H9 (cell line): ENCODE measurements at regions not wholly inside any gene's neighbourhood (a gene's known extent, or its start where the extent isn't known, plus 50 kb on each side); places are given as distances from the start of the nearest gene placed in this dataset.

Source experiments
- DNase-seq: peaks from one replicate; pipeline ENCODE4 v3.0.0-alpha.2; 2017
- H2AFZ ChIP-seq: one replicate; pipeline ENCODE4 v1.6.1; 2013; ENCODE audit warnings: mild to moderate bottlenecking, low read length, control low read depth, moderate library complexity
- H2AK5ac ChIP-seq: 2 replicates; pipeline ENCODE4 v1.6.1; 2013; ENCODE audit warnings: low read length, control low read depth, mixed read lengths; ENCODE audit not compliant: insufficient read length
- H2BK120ac ChIP-seq: one replicate; pipeline ENCODE4 v1.6.1; 2013; ENCODE audit warnings: low read depth, mild to moderate bottlenecking, low read length, control low read depth, inconsistent platforms; ENCODE audit not compliant: poor library complexity, severe bottlenecking
- H2BK12ac ChIP-seq: 2 replicates; pipeline ENCODE4 v1.6.1; 2013; ENCODE audit warnings: low read length, control low read depth, mixed read lengths, low read depth; ENCODE audit not compliant: insufficient read length
- H2BK15ac ChIP-seq: 2 replicates; pipeline ENCODE4 v1.6.1; 2013; ENCODE audit warnings: low read depth, low read length, control low read depth
- H2BK20ac ChIP-seq: one replicate; pipeline ENCODE4 v1.6.1; 2013; ENCODE audit warnings: low read depth, mild to moderate bottlenecking, low read length, control low read depth, inconsistent platforms; ENCODE audit not compliant: poor library complexity, severe bottlenecking
- H2BK5ac ChIP-seq: 2 replicates; pipeline ENCODE4 v1.6.1; 2013; ENCODE audit warnings: low read length, control low read depth, mixed read lengths; ENCODE audit not compliant: insufficient read length
- H3K14ac ChIP-seq: 2 replicates; pipeline ENCODE4 v1.6.1; 2013; ENCODE audit warnings: low read length, control low read depth; ENCODE audit not compliant: insufficient read depth
- H3K18ac ChIP-seq: 2 replicates; pipeline ENCODE4 v1.6.1; 2013; ENCODE audit warnings: low read depth, mild to moderate bottlenecking, mixed read lengths, low read length, control low read depth; ENCODE audit not compliant: insufficient read length
- H3K23ac ChIP-seq: 2 replicates; pipeline ENCODE4 v1.6.1; 2013; ENCODE audit warnings: low read length, control low read depth, mixed read lengths, low read depth; ENCODE audit not compliant: insufficient read length
- H3K23me2 ChIP-seq: 2 replicates; pipeline ENCODE4 v1.6.1; 2013; ENCODE audit warnings: low read depth, mild to moderate bottlenecking, mixed read lengths, low read length, control low read depth; ENCODE audit not compliant: insufficient read length, poor library complexity, severe bottlenecking
- H3K27ac ChIP-seq: 2 replicates; pipeline ENCODE4 v1.5.1; 2013; ENCODE audit warnings: low read length, control low read depth, mixed read lengths, low read depth; ENCODE audit not compliant: insufficient read length
- H3K27me3 ChIP-seq: 2 replicates; pipeline ENCODE4 v1.6.1; 2013; ENCODE audit warnings: low read length, control low read depth, inconsistent platforms; ENCODE audit not compliant: insufficient read depth
- H3K4ac ChIP-seq: 2 replicates; pipeline ENCODE4 v1.6.1; 2013; ENCODE audit warnings: low read depth, mild to moderate bottlenecking, control low read depth, inconsistent platforms, low read length, moderate library complexity
- H3K4me1 ChIP-seq: 2 replicates; pipeline ENCODE4 v1.6.1; 2013; ENCODE audit warnings: low read length, control low read depth, inconsistent platforms; ENCODE audit not compliant: insufficient read depth
- H3K4me2 ChIP-seq: 2 replicates; pipeline ENCODE4 v1.6.1; 2013; ENCODE audit warnings: low read length, control low read depth, mixed read lengths; ENCODE audit not compliant: insufficient read length, insufficient read depth
- H3K56ac ChIP-seq: 2 replicates; pipeline ENCODE4 v1.6.1; 2013; ENCODE audit warnings: low read depth, mild to moderate bottlenecking, mixed read lengths, low read length, control low read depth; ENCODE audit not compliant: insufficient read length
- H3K79me1 ChIP-seq: 2 replicates; pipeline ENCODE4 v1.6.1; 2013; ENCODE audit warnings: low read depth, mild to moderate bottlenecking, moderate library complexity, low read length, control low read depth, inconsistent platforms; ENCODE audit not compliant: insufficient read depth, poor library complexity, severe bottlenecking
- H3K79me2 ChIP-seq: 2 replicates; pipeline ENCODE4 v1.6.1; 2013; ENCODE audit warnings: low read length, control low read depth, inconsistent platforms; ENCODE audit not compliant: insufficient read depth
- H3K9ac ChIP-seq: 2 replicates; pipeline ENCODE4 v1.6.1; 2013; ENCODE audit warnings: low read length, control low read depth, mixed read lengths; ENCODE audit not compliant: insufficient read length; ENCODE audit errors: extremely low read depth
- H3K9me3 ChIP-seq: one replicate; pipeline ENCODE4 v1.6.1; 2013; ENCODE audit warnings: low read depth, low read length, inconsistent platforms; ENCODE audit not compliant: control insufficient read depth
- H3T11ph ChIP-seq: one replicate; pipeline ENCODE4 v1.6.1; 2013; ENCODE audit warnings: mild to moderate bottlenecking, low read length, control low read depth, inconsistent platforms
- H4K20me1 ChIP-seq: one replicate; pipeline ENCODE4 v1.6.1; 2013; ENCODE audit not compliant: control insufficient read depth, insufficient read length, insufficient read depth
- H4K5ac ChIP-seq: 2 replicates; pipeline ENCODE4 v1.6.1; 2013; ENCODE audit warnings: low read depth, mild to moderate bottlenecking, mixed read lengths, low read length, control low read depth; ENCODE audit not compliant: insufficient read length
- H4K8ac ChIP-seq: replicated peaks from 2 replicates; pipeline ENCODE4 v1.6.1; 2013; ENCODE audit warnings: low read length, control low read depth, mixed read lengths, low read depth; ENCODE audit not compliant: insufficient read length
- H4K91ac ChIP-seq: 2 replicates; pipeline ENCODE4 v1.6.1; 2013; ENCODE audit warnings: low read depth, mild to moderate bottlenecking, moderate library complexity, mixed read lengths, low read length, control low read depth; ENCODE audit not compliant: insufficient read length
- H3K27ac Mint-ChIP-seq, 3 experiments: 2 replicates in 2 of 3; 3 replicates in 1 of 3; pipeline ENCODE4 v1.8.0; 2020 to 2021; ENCODE audit warnings: mixed read lengths in 3 of 3, mild to moderate bottlenecking in 1 of 3, moderate library complexity in 1 of 3
- H3K27me3 Mint-ChIP-seq: 2 replicates; pipeline ENCODE4 v1.8.0; 2021; ENCODE audit warnings: low read depth, mild to moderate bottlenecking, moderate library complexity, mixed read lengths
- H3K36me3 Mint-ChIP-seq, 3 experiments: 2 replicates in 2 of 3; 3 replicates in 1 of 3; pipeline ENCODE4 v1.8.0; 2020 to 2021; ENCODE audit warnings: low read depth in 3 of 3, mixed read lengths in 3 of 3; ENCODE audit not compliant: insufficient read depth in 1 of 3
- H3K4me1 Mint-ChIP-seq, 2 experiments: 2 replicates each; pipeline ENCODE4 v1.8.0; 2020; ENCODE audit warnings: mixed read lengths in 2 of 2
- H3K4me3 Mint-ChIP-seq, 2 experiments: 2 replicates in 1 of 2; 3 replicates in 1 of 2; pipeline ENCODE4 v1.8.0; 2020 to 2021; ENCODE audit warnings: mild to moderate bottlenecking in 2 of 2, mixed read lengths in 2 of 2, moderate library complexity in 1 of 2
- H3K9me3 Mint-ChIP-seq, 2 experiments: 2 replicates in 1 of 2; 3 replicates in 1 of 2; pipeline ENCODE4 v1.8.0; 2020; ENCODE audit warnings: mild to moderate bottlenecking in 2 of 2, mixed read lengths in 2 of 2, moderate library complexity in 1 of 2
- CTCF ChIP-seq: fragments of 200-600 bp; sonication (generic); conservative IDR thresholded peaks from 3 replicates; pipeline ENCODE4 v1.8.0; 2021; ENCODE audit warnings: antibody characterized with exemption, mild to moderate bottlenecking
- WGBS: extraction: QIAGEN DNeasy Blood & Tissue Kit; methylation state at CpG from one replicate; pipeline ENCODE4 v1.1.7; 2013; ENCODE audit warnings: missing lambda C conversion rate, low lambda C conversion rate, mixed read lengths; ENCODE audit not compliant: insufficient read length; ENCODE audit errors: extremely low coverage; 5-methylcytosine and 5-hydroxymethylcytosine counted together

GRCh38 chr3:75144406-75144805 lies 519.7 kb upstream of the FRG2C start:
- no peaks in the 10 kb centered on the region for H3K79me2 ChIP-seq
- H3K9ac ChIP-seq: no peak overlapping the region
- H3K56ac ChIP-seq: no peak overlapping the region
- H2BK120ac ChIP-seq: no peak overlapping the region
- no peak overlapping the region for H4K91ac ChIP-seq
- H2AK5ac ChIP-seq: no peak overlapping the region
- no peak overlapping the region for H3K4me2 ChIP-seq
- no peaks in the 10 kb centered on the region for H3K9me3 ChIP-seq
- TF ChIP-seq CTCF: no peak
- WGBS: no CpG with 5 or more reads among the region's 3 CpGs
- no peak overlapping the region for H2BK15ac ChIP-seq
- Mint-ChIP-seq H3K4me3 (no peak overlapping the region), H3K27me3 (peaks cover 1% of the 10 kb centered on the region; the same call in 1 of the 2 replicates), H3K36me3 (peaks cover 0 to 4% (median 0%) of the 10 kb centered on the region in 3 experiments; a peak in 1 of 7 replicates), H3K4me1 (no peaks in the 10 kb centered on the region), H3K9me3 (peaks cover 0 to 3% of the 10 kb centered on the region in 2 experiments; a peak in 1 of 5 replicates), H3K27ac (no peak overlapping the region)
- DNase-seq: no peak
- H2BK5ac ChIP-seq: no peak overlapping the region
- H2BK12ac ChIP-seq: no peak overlapping the region
- H3K23me2 ChIP-seq: no peaks in the 10 kb centered on the region
- H2BK20ac ChIP-seq: no peak overlapping the region
- H3K23ac ChIP-seq: no peak overlapping the region
- H4K20me1 ChIP-seq: no peaks in the 10 kb centered on the region
- H3K18ac ChIP-seq: no peak overlapping the region
- no peaks in the 10 kb centered on the region for H3K4me1 ChIP-seq
- no peaks in the 10 kb centered on the region for H3K27me3 ChIP-seq
- no peak overlapping the region for H3K14ac ChIP-seq
- no peak overlapping the region for H4K5ac ChIP-seq
- no peaks in the 10 kb centered on the region for H3K79me1 ChIP-seq
- no peak overlapping the region for H3T11ph ChIP-seq
- H3K4ac ChIP-seq: no peak overlapping the region
- H3K27ac ChIP-seq: no peak overlapping the region
- H4K8ac ChIP-seq: no peak overlapping the region
- H2AFZ ChIP-seq: no peak overlapping the region
